Ammon's horn (tissue), 1 donor: ENCODE measurements at regions not wholly inside any gene's neighbourhood (a gene's known extent, or its start where the extent isn't known, plus 50 kb on each side); places are given as distances from the start of the nearest gene placed in this dataset.
A peak's percentile ranks its signal among the peaks of the same experiment; 100 is the strongest.
"Not testable (repeated sequence)": the region's sequence is repeated elsewhere in the genome, so short reads cannot be mapped to it uniquely, and the experiment has no call there.

ENCODE experiments used
- DNase-seq: peaks from one replicate; pipeline ENCODE4 v3.0.0-alpha.2; 2016; ENCODE audit warnings: low spot score

DNA sequence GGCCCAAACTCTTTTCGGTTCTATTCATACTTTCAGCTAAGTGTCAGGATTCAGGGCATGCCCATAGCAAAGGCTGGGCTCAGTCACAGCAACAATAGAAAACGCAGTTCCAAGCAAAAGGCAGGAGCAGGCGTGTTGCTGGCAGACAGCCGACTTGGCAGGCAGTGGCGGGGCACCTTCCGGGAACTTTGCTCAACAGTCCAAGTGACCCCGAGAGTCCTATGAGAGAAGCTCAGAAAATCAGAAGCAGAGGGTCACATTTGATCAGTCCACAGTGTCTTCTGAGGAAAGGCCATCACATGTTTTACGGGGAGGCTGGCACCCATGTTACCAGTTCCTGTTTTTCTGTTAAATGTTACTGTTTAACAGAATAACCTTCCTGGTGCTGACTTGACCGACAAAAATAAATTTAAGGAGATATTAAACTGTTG is 115.0 kb downstream of the DACT1 start:
- DNase-seq, result peak; percentile 82

DNA sequence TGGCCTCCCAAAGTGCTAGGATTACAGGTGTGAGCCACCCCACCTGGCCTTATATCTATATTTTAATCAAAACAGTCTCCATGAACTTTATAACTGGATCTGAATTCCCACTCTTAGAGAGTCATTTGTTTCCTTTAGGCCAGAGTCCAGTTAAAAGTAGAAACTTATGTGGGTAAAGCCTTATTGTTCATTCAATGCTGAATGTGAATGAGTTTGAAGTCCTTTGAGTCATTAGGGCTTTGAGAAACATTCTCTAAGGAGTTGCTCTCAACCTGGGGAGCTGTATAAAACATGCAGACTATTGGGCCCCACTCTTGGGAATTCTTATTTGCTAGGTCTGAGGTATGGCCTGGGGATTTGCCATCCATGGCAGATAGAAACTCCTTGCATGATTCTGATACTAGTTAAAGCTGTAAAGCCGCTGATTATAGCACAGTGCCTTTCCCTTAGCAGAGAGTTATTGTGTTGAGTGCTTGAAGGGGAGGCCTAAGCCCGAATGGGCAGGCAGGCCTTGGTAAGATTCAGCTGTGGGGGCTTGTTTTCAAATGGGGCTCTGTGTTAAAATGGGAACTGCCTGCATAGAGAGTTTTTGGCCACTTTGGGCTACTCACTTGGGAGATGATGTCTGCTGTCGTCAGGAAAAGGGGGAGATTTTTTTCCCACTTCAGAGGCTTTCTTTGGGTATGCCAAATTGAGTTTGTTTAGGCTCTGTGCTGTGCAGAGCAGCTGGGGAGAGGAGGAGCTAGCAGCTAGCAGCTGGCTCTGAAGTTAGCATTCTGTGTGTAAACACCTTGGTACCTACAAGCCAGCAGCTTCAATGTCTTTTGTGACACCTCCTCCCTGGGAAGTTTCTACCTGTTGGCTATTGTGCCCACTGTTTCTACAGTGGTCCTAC is 117.5 kb downstream of the DACT1 start:
- no peak for DNase-seq

- no peak for DNase-seq
These were observed 122.4 kb downstream of the DACT1 start for GRCh38 chr14:58760121-58760520.

- no peak for DNase-seq
These were observed 124.9 kb downstream of the DACT1 start for GRCh38 chr14:58762629-58763028.

DNA sequence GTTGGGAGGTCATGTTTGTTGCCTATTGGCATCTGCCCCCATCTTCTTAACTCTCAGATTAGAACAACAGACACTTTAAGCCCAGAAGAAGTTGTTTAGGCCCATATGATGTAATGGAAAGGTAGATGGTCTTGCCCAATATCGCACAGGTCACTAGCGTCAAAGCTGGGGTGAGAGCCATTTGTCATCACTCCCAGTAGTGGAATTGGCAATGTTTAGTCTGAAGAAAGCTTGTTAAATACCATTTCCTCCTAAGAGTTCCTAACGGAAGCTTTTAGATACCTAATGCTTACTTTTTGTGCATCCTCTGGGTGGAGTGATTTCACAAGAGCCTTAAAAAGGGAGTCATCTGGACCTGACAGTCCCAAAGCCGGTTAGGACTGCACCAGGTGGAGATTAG is 125.4 kb downstream of the DACT1 start:
- no peak for DNase-seq

DNA sequence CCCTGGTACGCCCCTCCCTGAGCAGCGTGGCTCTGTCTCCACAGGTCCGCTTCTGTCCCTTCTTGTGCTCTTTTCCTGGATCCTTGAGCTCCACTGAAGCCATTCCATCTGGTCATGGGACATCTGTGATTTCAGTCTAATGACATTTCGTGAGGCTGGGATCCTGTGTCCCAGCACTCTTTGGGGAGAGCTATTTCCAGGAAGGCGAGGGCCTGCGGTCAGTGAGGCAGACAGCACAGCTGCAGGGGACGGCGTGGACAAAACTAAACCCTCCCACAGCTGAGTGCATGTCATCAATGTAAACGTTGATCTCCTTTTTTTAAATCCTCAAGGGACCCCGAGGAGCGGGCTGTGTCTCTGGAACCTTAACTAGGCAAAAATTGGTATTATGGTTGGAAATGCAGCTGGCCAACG is 127.7 kb downstream of the DACT1 start:
- DNase-seq, result no peak

DNA sequence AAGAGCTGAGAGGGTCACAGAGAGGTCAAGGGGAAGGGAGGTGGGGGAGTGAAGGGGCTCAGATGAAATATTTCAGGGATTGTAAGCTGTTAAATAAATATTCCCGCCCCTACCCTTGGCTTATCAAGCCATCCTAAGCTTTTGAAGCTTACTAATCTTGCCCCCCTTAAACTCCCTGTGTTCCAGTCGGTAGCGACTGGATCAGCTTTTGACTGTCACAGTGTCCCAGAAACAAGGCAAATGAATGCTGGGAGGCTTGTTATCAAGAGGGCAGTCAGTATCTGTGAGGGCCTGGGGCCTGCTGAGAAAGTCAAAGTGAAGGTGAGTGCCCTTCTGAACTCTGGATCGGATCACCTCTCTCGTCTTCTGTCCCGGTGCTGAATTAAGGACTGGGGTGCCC is 128.1 kb downstream of the DACT1 start:
- DNase-seq, result no peak

GRCh38 chr14:58769011-58769643 is 131.4 kb downstream of the DACT1 start:
- DNase-seq, result no peak

- no peak for DNase-seq
These were observed 132.0 kb downstream of the DACT1 start for GRCh38 chr14:58769771-58770170.

GRCh38 chr14:58770491-58770982 is 132.8 kb downstream of the DACT1 start:
- DNase-seq, result no peak

GRCh38 chr14:58771016-58771415 is 133.3 kb downstream of the DACT1 start:
- DNase-seq, result no peak

GRCh38 chr14:58772116-58772515 is 134.4 kb downstream of the DACT1 start:
- no peak for DNase-seq

DNA sequence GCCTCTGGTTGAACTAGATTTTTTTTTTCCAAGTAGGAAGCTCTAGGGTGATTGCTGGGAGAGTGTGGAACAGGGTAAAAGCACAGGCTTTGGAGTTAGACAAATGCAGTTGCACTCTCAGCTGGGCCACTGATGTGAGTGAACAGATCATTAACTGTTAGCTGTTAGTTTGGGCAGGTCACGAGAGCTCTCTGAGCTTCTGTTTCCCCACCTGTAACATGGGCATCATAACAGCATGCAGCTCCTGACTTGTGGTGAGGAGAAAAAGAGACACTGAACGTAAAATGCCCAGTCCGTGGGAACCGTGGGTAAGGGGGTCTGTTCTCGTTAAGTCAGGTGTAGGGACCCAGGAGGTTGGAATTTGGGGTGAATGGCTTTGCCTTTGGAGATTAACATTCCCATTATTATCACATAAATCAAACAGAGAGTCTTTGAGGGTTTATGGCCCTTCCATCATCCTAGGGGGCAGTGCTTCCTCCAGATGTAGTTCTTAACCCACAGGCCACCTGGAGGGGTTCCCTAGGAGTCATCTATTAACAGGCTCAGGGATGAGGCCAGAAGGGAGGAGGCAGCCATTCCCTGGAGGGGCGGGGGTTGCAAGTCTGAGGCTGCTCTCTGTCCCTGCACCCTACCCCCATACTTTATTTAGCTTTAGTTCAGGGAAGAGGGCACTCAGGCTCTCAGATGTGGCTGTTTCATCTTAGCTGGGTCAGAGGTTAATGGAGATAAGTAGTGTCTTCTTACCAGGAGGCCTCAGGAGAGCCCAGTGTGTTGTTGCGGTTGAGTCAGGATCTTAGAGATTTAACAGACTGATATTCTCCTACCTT is 135.2 kb downstream of the DACT1 start:
- DNase-seq, result no peak

DNA sequence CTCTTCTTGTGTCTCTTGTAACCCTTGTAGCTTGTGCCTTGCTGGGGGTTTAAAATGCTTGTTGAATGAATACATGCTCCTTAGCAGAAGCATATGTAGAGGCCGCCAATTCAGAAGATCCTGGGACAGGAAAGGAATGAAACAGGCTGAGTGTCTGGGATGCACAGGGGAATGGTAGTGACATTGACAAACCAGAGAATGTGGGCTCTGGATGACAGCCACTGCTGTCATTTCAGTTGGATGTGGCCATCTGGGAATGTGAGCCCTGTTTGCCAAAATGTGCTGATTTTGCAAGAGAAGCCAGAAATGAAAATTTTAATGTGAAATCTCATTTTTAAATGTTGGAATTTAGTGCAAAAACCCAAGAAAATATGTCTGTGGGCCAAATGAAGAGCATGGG is 136.8 kb downstream of the DACT1 start:
- peak; percentile 51 for DNase-seq

- not testable (repeated sequence) for DNase-seq
These were observed 137.4 kb downstream of the DACT1 start for GRCh38 chr14:58775130-58775529.

GRCh38 chr14:58776516-58776915 is 138.8 kb downstream of the DACT1 start:
- no peak for DNase-seq

DNA sequence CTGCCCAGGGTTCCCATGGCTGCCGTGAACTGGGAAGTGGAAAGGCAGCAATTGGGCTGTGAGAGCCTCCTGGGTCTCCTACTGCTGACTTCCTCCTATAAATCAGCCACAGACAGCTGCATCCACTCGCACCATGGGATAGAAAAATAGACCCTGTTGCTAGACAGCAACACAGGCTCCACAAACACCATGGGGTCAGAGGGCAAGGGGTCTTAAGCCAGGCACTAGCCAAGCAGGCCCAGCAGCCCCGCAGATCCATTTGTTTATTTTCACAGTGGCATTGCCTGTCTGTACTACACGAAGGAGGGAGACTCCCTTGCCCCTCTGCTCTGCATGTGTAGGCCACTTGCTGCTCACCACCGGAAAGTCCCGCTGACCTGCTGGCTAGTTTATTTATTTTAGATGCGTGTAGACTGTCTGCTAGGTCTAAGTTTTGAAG is 139.8 kb downstream of the DACT1 start:
- DNase-seq, result no peak

- DNase-seq, result no peak
These were observed 140.4 kb downstream of the DACT1 start for GRCh38 chr14:58778202-58778601.

DNA sequence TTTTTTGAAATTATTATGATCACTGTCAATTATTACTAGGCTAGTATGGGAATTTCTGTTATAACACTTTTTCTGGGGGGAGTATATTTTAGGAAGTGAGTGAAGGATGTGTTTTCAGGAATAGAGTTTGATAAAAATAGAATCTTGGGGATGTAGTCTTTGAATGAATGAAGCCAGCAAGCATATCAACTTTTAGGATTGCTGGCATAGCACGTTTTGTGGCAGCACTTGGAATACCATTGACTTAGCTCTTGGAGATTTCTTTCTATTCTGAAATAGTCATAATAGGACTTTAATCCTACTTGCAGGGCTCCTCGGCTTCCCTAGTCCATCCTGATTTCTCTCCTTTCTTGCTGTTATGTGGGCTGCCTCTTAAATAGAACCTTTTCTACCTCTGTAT is 141.6 kb downstream of the DACT1 start:
- DNase-seq, result no peak

DNA sequence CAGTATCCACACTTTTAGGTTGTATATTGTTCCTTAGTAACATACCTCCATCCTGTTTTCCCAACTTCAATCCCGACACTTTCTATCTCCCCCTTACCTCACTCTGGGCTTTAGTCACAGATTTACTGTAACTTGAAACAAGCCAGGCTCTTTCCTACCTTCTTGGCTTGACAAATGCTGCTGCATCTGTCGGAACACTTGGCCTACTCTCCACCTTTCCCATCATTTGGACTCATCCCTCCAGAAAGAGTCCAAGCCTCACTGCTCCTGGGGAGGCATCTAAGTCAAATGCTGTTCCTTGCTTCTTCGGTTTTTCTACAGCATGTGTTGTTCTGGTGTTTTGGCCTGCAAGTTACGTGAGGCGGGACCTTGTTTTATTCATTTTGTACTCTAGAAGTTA is 142.4 kb downstream of the DACT1 start:
- no peak for DNase-seq

DNA sequence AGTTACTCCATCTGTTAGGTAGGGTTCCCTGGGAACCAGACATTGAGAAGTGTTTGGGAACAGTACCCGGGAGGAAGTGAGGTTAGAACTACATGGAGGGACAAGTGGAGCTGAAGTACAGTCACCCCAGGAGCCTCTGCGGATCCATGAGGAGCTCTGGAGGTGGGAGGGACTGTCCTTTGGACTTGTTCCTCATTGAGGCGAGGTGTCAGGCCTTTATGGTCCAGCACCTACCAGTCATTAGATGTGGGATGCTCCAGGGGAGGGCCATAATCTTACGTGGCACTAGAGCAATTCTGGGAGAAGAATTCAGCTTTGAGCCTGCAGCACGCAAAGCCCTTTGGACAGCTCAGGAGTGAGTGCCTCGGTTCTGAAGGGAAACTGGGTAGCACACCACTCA is 142.8 kb downstream of the DACT1 start:
- no peak for DNase-seq

DNA sequence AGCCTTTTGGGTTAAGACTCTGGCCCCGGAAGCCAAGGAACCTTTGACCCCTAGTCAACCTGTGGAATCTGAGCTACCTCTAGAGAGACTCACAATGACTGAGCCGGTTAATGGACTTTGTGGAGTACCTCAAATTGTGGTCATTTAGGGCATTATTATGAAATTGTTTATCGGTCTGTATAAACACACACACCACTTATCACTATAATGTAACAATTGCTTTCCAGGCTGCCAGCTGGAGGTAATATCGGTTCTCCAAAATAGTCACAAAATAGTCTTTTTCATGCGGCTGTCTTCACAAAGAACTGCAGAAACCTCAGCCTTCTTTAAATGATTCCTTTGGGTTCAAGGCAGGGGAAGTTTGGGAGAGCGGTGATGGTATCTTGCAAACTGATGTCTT is 144.2 kb downstream of the DACT1 start:
- DNase-seq, result no peak
